Adrenal gland (tissue), 9 donors: ENCODE measurements at regions not wholly inside any gene's neighbourhood (a gene's known extent, or its start where the extent isn't known, plus 50 kb on each side); places are given as distances from the start of the nearest gene placed in this dataset.

ENCODE experiments used
- DNase-seq, 7 donors: peaks; one replicate each; pipeline ENCODE4 v3.0.0-alpha.2; 2019 to 2020
- H3K27ac ChIP-seq, 5 donors: fragments of 200-600 bp; sonication (generic) in 4 of 5; 1 replicate in 3 of 5; 2 replicates in 2 of 5; pipeline versions ENCODE4 v1.5.1 to v1.8.0; 2016 to 2020; ENCODE audit warnings: mild to moderate bottlenecking in 1 of 5
- H3K27me3 ChIP-seq: fragments of 200-600 bp; 2 replicates; pipeline ENCODE4 v1.8.0; 2021
- H3K36me3 ChIP-seq, 2 donors: fragments of 200-600 bp; replicated peaks in 1 of 2; 1 replicate in 1 of 2; 2 replicates in 1 of 2; pipeline versions ENCODE4 v1.5.1 to v1.8.0; 2018 to 2022
- H3K4me1 ChIP-seq, 2 donors: fragments of 200-600 bp; replicated peaks in 1 of 2; 1 replicate in 1 of 2; 2 replicates in 1 of 2; pipeline versions ENCODE4 v1.5.1 to v1.8.0; 2018 to 2021
- H3K4me3 ChIP-seq, 4 donors: fragments of 200-600 bp; sonication (generic) in 3 of 4; one replicate each; pipeline ENCODE4 v1.5.1; 2016 to 2018
- H3K9me3 ChIP-seq, 3 donors: fragments of 200-600 bp; sonication (generic) in 1 of 3; replicated peaks in 1 of 3; 1 replicate in 2 of 3; 2 replicates in 1 of 3; pipeline versions ENCODE4 v1.5.1 to v1.8.0; 2016 to 2021
- POLR2A ChIP-seq, 2 donors: fragments of 450-650 bp; IDR thresholded peaks; one replicate each; pipeline ENCODE4 v1.6.1; 2017; ENCODE audit warnings: antibody characterized with exemption in 2 of 2, mild to moderate bottlenecking in 2 of 2, moderate library complexity in 1 of 2
- WGBS, 4 donors: extraction: QIAGEN DNeasy Blood & Tissue Kit in 2 of 4; methylation state at CpG; one replicate each; pipeline versions ENCODE4 v1.1.5 to v1.1.7; 2013 to 2017; 5-methylcytosine and 5-hydroxymethylcytosine counted together
- intact Hi-C, 2 donors: fragments of 100-400 bp; cut with DNase I; formaldehyde crosslinking; loops; one replicate each; pipeline versions ENCODE4 v1.14.1 to v1.15.0; 2022 to 2023
- TF ChIP-seq, protein P1 (sequence below), 6 experiments: fragments of 450-650 bp in 4 of 6; fragments of 200-600 bp in 2 of 6; sonication (generic) in 1 of 6; IDR thresholded peaks; 1 replicate in 5 of 6; 2 replicates in 1 of 6; pipeline versions ENCODE4 v1.5.1 to v1.8.0; 2016 to 2021; ENCODE audit warnings: antibody characterized with exemption in 6 of 6, mild to moderate bottlenecking in 2 of 6, moderate library complexity in 1 of 6
- donor health status: healthy with polysubstance abuse.
- donor health status: Bipolar disorder and iron deficiency.
- donor health status: DM: yes; HTN: yes; CAD: no.
- donor health status: DM: no; HTN: no; CAD: no.
- donor health status: DM: no; HTN: no; CAD: no.

DNA sequence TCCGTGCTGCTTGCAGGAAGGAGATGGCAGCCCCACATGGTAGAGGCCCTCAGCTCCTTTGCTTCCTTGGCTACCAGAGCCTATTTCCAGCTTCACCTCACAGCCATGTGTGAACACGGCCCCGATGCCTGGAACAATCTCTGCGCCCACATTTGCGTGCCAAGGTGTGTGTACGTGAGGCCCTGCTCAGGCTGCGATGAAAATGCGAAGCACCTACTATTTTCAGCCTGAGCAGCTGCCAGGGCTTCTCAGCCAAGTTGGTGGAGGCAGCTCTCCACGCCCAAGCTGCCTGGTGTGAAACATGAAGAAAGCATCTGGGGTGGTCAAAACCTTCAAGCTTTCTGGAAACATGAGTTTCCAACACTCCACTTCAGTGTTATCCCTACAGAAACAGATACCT is 177.8 kb upstream of the EGLN3 start:
- Histone ChIP-seq H3K27ac (no peak overlapping the region), H3K4me3 (no peak overlapping the region), H3K4me1 (no peaks in the 10 kb centered on the region), H3K27me3 (peaks cover 2% of the 10 kb centered on the region), H3K9me3 (no peaks in the 10 kb centered on the region), H3K36me3 (no peaks in the 10 kb centered on the region)
- TF ChIP-seq POLR2A (IDR thresholded peaks at IDR 0.05), result no peak
- TF ChIP-seq, protein P1, sequence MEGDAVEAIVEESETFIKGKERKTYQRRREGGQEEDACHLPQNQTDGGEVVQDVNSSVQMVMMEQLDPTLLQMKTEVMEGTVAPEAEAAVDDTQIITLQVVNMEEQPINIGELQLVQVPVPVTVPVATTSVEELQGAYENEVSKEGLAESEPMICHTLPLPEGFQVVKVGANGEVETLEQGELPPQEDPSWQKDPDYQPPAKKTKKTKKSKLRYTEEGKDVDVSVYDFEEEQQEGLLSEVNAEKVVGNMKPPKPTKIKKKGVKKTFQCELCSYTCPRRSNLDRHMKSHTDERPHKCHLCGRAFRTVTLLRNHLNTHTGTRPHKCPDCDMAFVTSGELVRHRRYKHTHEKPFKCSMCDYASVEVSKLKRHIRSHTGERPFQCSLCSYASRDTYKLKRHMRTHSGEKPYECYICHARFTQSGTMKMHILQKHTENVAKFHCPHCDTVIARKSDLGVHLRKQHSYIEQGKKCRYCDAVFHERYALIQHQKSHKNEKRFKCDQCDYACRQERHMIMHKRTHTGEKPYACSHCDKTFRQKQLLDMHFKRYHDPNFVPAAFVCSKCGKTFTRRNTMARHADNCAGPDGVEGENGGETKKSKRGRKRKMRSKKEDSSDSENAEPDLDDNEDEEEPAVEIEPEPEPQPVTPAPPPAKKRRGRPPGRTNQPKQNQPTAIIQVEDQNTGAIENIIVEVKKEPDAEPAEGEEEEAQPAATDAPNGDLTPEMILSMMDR (IDR thresholded peaks at IDR 0.05), result no peak
- DNase-seq, result no peak
- 88 to 94% (median 92%) methylated on average over 4 to 9 of the region's 9 CpGs for WGBS, 4 donors
- intact Hi-C loops, result no loop called here

DNA sequence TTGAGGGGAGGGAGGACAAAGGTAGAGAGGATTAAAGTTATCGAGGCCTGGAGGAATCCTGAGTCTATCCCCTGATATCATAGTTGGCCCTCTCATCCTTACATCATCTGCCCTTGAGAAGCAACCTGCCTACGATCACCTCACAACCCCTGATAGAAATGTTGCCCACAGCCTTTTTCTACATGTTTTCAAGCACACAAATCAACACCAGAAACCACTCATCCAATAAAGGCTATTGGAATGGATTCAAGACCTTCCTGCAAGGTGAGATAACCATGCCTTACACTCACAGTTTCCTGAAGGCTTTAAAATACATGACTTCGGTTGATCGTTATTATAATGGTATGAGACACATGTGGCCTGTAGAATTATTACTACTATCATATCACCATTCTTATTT is 175.7 kb upstream of the EGLN3 start:
- DNase-seq, result no peak
- Histone ChIP-seq H3K27me3 (peaks cover 9% of the 10 kb centered on the region), H3K27ac (no peak overlapping the region), H3K4me3 (no peak overlapping the region), H3K4me1 (no peaks in the 10 kb centered on the region), H3K9me3 (no peaks in the 10 kb centered on the region), H3K36me3 (no peaks in the 10 kb centered on the region)
- no peak for TF ChIP-seq POLR2A (IDR thresholded peaks at IDR 0.05)
- TF ChIP-seq, protein P1 (IDR thresholded peaks at IDR 0.05), result no peak
- intact Hi-C loops, result no loop called here
- WGBS, 4 donors, result 74 to 78% (median 76%) methylated on average over 4 of the region's 4 CpGs

DNA sequence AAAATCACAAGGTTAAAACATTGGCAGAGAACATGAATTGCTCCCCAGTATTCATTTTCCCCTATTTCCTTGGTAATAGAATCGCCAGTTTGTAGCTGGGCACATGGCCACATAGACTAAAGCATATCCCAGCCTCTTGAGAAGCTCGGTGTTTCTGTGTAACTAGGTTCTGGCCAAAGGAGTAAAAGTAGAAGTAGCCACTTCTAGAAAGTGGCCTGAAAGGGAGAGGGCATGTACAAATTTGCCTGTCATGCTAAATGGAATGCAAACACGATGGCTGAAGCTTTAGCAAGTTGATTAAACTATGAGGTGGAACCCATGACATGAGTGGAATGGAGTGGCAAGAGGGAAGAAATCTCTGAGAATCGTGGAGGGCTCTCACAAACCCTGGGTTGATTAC is 173.7 kb upstream of the EGLN3 start:
- TF ChIP-seq, protein P1 (IDR thresholded peaks at IDR 0.05), result no peak
- no peak for TF ChIP-seq POLR2A (IDR thresholded peaks at IDR 0.05)
- intact Hi-C loops, result no loop called here
- 66 to 83% (median 75%) methylated on average over 4 of the region's 4 CpGs for WGBS, 4 donors

DNA sequence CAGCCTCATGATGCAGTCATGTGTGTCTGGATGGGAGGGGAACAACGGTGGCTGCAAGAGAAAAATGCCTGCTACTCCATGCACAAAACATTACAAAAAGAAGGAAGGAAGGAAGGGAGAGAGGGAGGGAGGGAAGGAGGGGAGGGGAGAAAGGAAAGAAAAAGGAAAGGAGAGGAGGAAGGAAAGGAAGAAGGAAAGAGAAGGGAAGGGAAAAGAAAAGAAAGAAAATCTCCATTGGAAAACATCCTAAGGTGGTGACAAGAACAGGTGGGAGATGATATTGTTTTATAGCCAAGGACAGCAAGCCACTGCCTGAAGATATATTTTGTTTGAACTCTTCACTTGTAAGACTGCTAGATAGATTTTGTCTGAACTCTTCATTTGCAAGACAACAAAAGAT is 171.8 kb upstream of the EGLN3 start:
- Histone ChIP-seq H3K4me1 (no peaks in the 10 kb centered on the region), H3K9me3 (no peaks in the 10 kb centered on the region), H3K27ac (no peak overlapping the region), H3K4me3 (no peak overlapping the region), H3K36me3 (no peaks in the 10 kb centered on the region), H3K27me3 (peaks cover 9% of the 10 kb centered on the region)
- no peak for TF ChIP-seq POLR2A (IDR thresholded peaks at IDR 0.05)
- TF ChIP-seq, protein P1 (IDR thresholded peaks at IDR 0.05), result no peak
- intact Hi-C loops, result no loop called here
- 41 to 53% (median 50%) methylated on average over 1 of the region's 1 CpG for WGBS, 4 donors
- DNase-seq, result no peak

More for the DNA sequence above, 173.7 kb upstream of the EGLN3 start:
- peaks cover 9% of the 10 kb centered on the region for H3K27me3 ChIP-seq
- H3K36me3 ChIP-seq, result no peaks in the 10 kb centered on the region
- no peaks in the 10 kb centered on the region for H3K9me3 ChIP-seq
- H3K27ac ChIP-seq, result no peak overlapping the region
- H3K4me1 ChIP-seq, result no peaks in the 10 kb centered on the region
- DNase-seq, result no peak
- H3K4me3 ChIP-seq, result no peak overlapping the region
